ENCODE measurements at regions not wholly inside any gene's neighbourhood (a gene's known extent, or its start where the extent isn't known, plus 50 kb on each side); places are given as distances from the start of the nearest gene placed in this dataset.

- TF ChIP-seq POLR2AphosphoS5 (IDR thresholded peaks at IDR 0.05): no peak
- TF ChIP-seq POLR2A (IDR thresholded peaks at IDR 0.05): no peak
- TF ChIP-seq, protein P1, sequence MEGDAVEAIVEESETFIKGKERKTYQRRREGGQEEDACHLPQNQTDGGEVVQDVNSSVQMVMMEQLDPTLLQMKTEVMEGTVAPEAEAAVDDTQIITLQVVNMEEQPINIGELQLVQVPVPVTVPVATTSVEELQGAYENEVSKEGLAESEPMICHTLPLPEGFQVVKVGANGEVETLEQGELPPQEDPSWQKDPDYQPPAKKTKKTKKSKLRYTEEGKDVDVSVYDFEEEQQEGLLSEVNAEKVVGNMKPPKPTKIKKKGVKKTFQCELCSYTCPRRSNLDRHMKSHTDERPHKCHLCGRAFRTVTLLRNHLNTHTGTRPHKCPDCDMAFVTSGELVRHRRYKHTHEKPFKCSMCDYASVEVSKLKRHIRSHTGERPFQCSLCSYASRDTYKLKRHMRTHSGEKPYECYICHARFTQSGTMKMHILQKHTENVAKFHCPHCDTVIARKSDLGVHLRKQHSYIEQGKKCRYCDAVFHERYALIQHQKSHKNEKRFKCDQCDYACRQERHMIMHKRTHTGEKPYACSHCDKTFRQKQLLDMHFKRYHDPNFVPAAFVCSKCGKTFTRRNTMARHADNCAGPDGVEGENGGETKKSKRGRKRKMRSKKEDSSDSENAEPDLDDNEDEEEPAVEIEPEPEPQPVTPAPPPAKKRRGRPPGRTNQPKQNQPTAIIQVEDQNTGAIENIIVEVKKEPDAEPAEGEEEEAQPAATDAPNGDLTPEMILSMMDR (IDR thresholded peaks at IDR 0.05): no peak
Measured at GRCh38 chr9:90476058-90476457, 166.6 kb downstream of the DIRAS2 start.

Measured in breast epithelium (tissue), 3 donors.